HG03575 (cell line): ENCODE measurements at regions not wholly inside any gene's neighbourhood (a gene's known extent, or its start where the extent isn't known, plus 50 kb on each side); places are given as distances from the start of the nearest gene placed in this dataset.

Experiments
- ATAC-seq: cut with Tn5 transposase; IDR thresholded peaks from one replicate; pipeline ENCODE4 v1.9.1; 2021; ENCODE audit not compliant: unreplicated experiment, insufficient number of reproducible peaks, low FRiP score; ENCODE audit errors: extremely low read depth

- no peak for ATAC-seq
These were observed 98.7 kb upstream of the PDE4D start for GRCh38 chr5:59992206-59992605.

- no peak for ATAC-seq
These were observed 94.9 kb upstream of the PDE4D start for GRCh38 chr5:59988396-59988795.

- ATAC-seq = no peak
These were observed 82.8 kb upstream of the PDE4D start for GRCh38 chr5:59976342-59976741.

GRCh38 chr5:59972043-59972442 lies 78.5 kb upstream of the PDE4D start:
- no peak for ATAC-seq

GRCh38 chr5:59959330-59959729 lies 65.8 kb upstream of the PDE4D start:
- no peak for ATAC-seq

- ATAC-seq = no peak
These were observed 62.7 kb upstream of the PDE4D start for GRCh38 chr5:59956130-59956783.

GRCh38 chr5:59955241-59955640 lies 61.7 kb upstream of the PDE4D start:
- ATAC-seq = no peak

GRCh38 chr5:59943452-59944113 lies 50.1 kb upstream of the PDE4D start:
- no peak for ATAC-seq
